SU-DHL-6 (cell line): ENCODE measurements at regions not wholly inside any gene's neighbourhood (a gene's known extent, or its start where the extent isn't known, plus 50 kb on each side); places are given as distances from the start of the nearest gene placed in this dataset.

ENCODE experiments used
- H2AFZ ChIP-seq: fragments of 200-600 bp; sonication (generic); 2 replicates; pipeline ENCODE4 v1.6.1; 2014; ENCODE audit warnings: low read depth, mild to moderate bottlenecking, moderate library complexity, mixed read lengths, antibody characterized with exemption, low read length; ENCODE audit not compliant: severe bottlenecking
- H3F3A ChIP-seq: fragments of 200-600 bp; shearing (Covaris generic); 2 replicates; pipeline ENCODE4 v1.6.0; 2016; ENCODE audit warnings: antibody characterized with exemption, mild to moderate bottlenecking; ENCODE audit not compliant: insufficient read depth
- H3K27ac ChIP-seq: fragments of 200-600 bp; sonication (generic); 2 replicates; pipeline ENCODE4 v1.5.1; 2016; ENCODE audit warnings: low read depth, mild to moderate bottlenecking, low read length, moderate library complexity, mixed read lengths
- H3K27me3 ChIP-seq: fragments of 200-600 bp; sonication (generic), shearing (Covaris generic); 2 replicates; pipeline ENCODE4 v1.6.0; 2014; ENCODE audit warnings: mild to moderate bottlenecking, low read length
- H3K36me3 ChIP-seq: fragments of 200-600 bp; sonication (generic); 2 replicates; pipeline ENCODE4 v1.6.1; 2014; ENCODE audit warnings: mild to moderate bottlenecking, low read length, mixed read lengths
- H3K4me2 ChIP-seq: fragments of 300-600, 200-600 bp; shearing (Covaris generic), sonication (generic); 2 replicates; pipeline ENCODE4 v1.6.0; 2014; ENCODE audit warnings: low read length, low read depth, mild to moderate bottlenecking; ENCODE audit not compliant: poor library complexity, severe bottlenecking
- H3K4me3 ChIP-seq: fragments of 200-600 bp; sonication (generic); 2 replicates; pipeline ENCODE4 v1.5.1; 2014; ENCODE audit warnings: antibody characterized with exemption, low read length, mild to moderate bottlenecking, mixed read lengths; ENCODE audit not compliant: insufficient read depth, poor library complexity, severe bottlenecking
- H3K79me2 ChIP-seq: fragments of 200-600 bp; sonication (generic); 2 replicates; pipeline ENCODE4 v1.6.1; 2014; ENCODE audit warnings: mild to moderate bottlenecking, low read length, moderate library complexity; ENCODE audit not compliant: insufficient read depth
- H3K9ac ChIP-seq: fragments of 200-600 bp; sonication (generic); 2 replicates; pipeline ENCODE4 v1.7.0; 2014; ENCODE audit warnings: mild to moderate bottlenecking, low read length
- H3K9me2 ChIP-seq: fragments of 200-600 bp; sonication (generic); replicated peaks from 2 replicates; pipeline ENCODE4 v1.6.1; 2014; ENCODE audit warnings: low read length; ENCODE audit not compliant: insufficient read depth
- H3K9me3 ChIP-seq: fragments of 200-600 bp; sonication (generic); 2 replicates; pipeline ENCODE4 v1.6.1; 2014; ENCODE audit warnings: low read length, mixed read lengths; ENCODE audit not compliant: insufficient read depth
- H4K20me1 ChIP-seq: fragments of 200-600 bp; sonication (generic); 2 replicates; pipeline ENCODE4 v1.6.1; 2014; ENCODE audit warnings: low read depth, mild to moderate bottlenecking, antibody characterized with exemption, low read length, moderate library complexity, mixed read lengths
- EZH2phosphoT487 ChIP-seq: fragments of 200-600 bp; sonication (generic), shearing (Covaris generic); conservative IDR thresholded peaks from 2 replicates; pipeline ENCODE4 v1.6.1; 2018; ENCODE audit warnings: mild to moderate bottlenecking, antibody characterized with exemption, low read length, moderate library complexity, mixed read lengths
- TF ChIP-seq, protein P1 (sequence below): fragments of 200-600 bp; sonication (generic); IDR thresholded peaks from one replicate; pipeline ENCODE4 v1.5.1; 2017; ENCODE audit warnings: antibody characterized with exemption, mild to moderate bottlenecking, low read length, moderate library complexity; ENCODE audit not compliant: insufficient read depth, poor library complexity, severe bottlenecking

DNA sequence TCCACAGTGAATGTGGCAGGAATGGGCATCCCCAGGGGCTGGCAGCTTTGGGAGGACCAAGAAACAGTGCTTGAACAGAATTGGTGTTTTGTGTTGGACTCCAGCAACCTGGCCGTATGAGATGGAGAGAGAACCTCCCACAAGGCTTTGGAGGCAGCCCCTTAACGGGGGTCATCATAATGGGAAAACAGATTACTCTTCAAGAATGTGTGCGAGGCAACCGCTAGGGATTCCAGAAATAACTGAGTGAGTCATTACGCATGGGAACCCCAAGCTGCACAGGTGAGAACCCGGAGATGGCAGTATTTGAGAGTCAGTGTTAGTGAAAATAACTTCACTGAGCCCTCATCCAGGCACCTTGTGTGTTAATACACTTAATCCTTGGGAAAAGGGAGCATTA, 567.8 kb upstream of the TBX3 start:
- no peak overlapping the region for H3K4me3 ChIP-seq
- H3F3A ChIP-seq: no peaks in the 10 kb centered on the region
- H3K36me3 ChIP-seq: no peaks in the 10 kb centered on the region
- no peak overlapping the region for H2AFZ ChIP-seq
- no peak overlapping the region for H3K27ac ChIP-seq
- H3K9me3 ChIP-seq: no peaks in the 10 kb centered on the region
- H4K20me1 ChIP-seq: no peaks in the 10 kb centered on the region
- H3K4me2 ChIP-seq: no peak overlapping the region
- H3K79me2 ChIP-seq: no peaks in the 10 kb centered on the region
- no peak overlapping the region for H3K9ac ChIP-seq
- TF ChIP-seq, protein P1, sequence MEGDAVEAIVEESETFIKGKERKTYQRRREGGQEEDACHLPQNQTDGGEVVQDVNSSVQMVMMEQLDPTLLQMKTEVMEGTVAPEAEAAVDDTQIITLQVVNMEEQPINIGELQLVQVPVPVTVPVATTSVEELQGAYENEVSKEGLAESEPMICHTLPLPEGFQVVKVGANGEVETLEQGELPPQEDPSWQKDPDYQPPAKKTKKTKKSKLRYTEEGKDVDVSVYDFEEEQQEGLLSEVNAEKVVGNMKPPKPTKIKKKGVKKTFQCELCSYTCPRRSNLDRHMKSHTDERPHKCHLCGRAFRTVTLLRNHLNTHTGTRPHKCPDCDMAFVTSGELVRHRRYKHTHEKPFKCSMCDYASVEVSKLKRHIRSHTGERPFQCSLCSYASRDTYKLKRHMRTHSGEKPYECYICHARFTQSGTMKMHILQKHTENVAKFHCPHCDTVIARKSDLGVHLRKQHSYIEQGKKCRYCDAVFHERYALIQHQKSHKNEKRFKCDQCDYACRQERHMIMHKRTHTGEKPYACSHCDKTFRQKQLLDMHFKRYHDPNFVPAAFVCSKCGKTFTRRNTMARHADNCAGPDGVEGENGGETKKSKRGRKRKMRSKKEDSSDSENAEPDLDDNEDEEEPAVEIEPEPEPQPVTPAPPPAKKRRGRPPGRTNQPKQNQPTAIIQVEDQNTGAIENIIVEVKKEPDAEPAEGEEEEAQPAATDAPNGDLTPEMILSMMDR: no peak
- TF ChIP-seq EZH2phosphoT487: no peak
- no peaks in the 10 kb centered on the region for H3K27me3 ChIP-seq
- no peaks in the 10 kb centered on the region for H3K9me2 ChIP-seq

DNA sequence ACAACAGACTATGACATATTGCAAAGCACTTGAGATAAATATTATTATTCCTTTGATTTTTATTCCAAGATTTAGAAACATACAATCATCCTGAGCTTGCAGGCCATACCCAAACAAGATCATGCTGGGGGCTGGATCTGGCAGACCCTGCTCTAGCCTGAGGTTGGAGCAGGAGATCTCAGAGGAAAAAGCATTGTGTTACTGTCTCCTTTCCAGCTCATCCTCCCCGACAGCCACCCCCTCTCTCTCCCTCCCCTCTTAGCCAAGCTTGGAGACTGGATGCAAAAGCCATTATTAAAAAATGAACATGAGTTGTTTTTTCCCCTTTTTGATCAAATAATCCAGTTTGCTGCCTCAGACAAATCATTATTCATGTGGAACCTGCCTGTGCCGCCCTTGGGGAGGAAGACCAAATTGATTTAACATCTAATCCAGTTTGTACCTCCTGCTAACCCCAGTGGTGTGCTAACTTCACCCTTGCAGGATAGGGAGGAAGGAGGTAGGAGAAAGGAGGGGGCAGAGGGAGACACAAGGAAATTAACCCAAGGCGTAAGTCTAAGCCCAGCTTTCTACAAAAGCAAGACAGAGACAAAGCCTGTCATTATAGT, 565.8 kb upstream of the TBX3 start:
- TF ChIP-seq, protein P1: no peak
- TF ChIP-seq EZH2phosphoT487: no peak
- H3K27ac ChIP-seq: no peak overlapping the region

DNA sequence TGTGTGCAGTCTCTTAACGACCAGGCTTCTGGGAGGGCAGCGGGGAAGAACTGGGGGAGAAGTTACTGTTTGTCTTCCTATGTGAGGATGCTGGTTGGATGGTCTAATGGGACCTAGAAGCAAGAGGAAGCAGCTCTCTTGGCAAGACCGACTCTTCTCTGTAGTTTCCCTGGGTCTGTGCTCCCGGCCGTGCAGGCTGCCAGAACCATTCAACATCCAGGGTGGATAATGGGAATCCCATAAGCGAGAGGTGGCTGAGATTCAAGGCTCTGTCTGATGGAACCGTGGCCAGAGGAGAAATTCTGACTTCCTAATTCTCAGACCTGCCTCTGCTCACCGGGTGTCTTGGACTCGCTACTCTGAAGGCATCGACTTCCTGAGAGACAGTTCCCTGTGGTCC, 561.0 kb upstream of the TBX3 start:
- H3K9me2 ChIP-seq: 0 out of 2 replicates have a peak, but pooled peaks cover 3% of the 10 kb centered on the region
- no peaks in the 10 kb centered on the region for H3K9me3 ChIP-seq
- H3K9ac ChIP-seq: no peak overlapping the region
- H3K4me3 ChIP-seq: no peak overlapping the region
- H2AFZ ChIP-seq: no peak overlapping the region
- H3K36me3 ChIP-seq: no peaks in the 10 kb centered on the region
- no peak overlapping the region for H3K4me2 ChIP-seq
- H3K27me3 ChIP-seq: no peaks in the 10 kb centered on the region
- no peaks in the 10 kb centered on the region for H3K79me2 ChIP-seq
- H4K20me1 ChIP-seq: no peaks in the 10 kb centered on the region
- H3F3A ChIP-seq: no peaks in the 10 kb centered on the region
- H3K27ac ChIP-seq: no peak overlapping the region
- TF ChIP-seq, protein P1: no peak
- no peak for TF ChIP-seq EZH2phosphoT487

More for the DNA sequence above, 565.8 kb upstream of the TBX3 start:
- Histone ChIP-seq H3K4me2 (no peak overlapping the region), H3K9ac (no peak overlapping the region), H3K4me3 (no peak overlapping the region), H3F3A (no peaks in the 10 kb centered on the region), H2AFZ (no peak overlapping the region), H3K27me3 (no peaks in the 10 kb centered on the region), H3K9me2 (no peaks in the 10 kb centered on the region), H3K9me3 (no peaks in the 10 kb centered on the region), H4K20me1 (no peaks in the 10 kb centered on the region), H3K36me3 (no peaks in the 10 kb centered on the region), H3K79me2 (no peaks in the 10 kb centered on the region)
